HCT116 (cell line): ENCODE measurements at regions not wholly inside any gene's neighbourhood (a gene's known extent, or its start where the extent isn't known, plus 50 kb on each side); places are given as distances from the start of the nearest gene placed in this dataset.

ENCODE experiments used
- ATAC-seq: fragments of 200-7000 bp; cut with Tn5 transposase; 2 replicates; pipeline ENCODE4 v1.9.1; 2020; ENCODE audit warnings: mild to moderate bottlenecking, moderate library complexity
- BruUV-seq: library from RNA; stranded (reverse); fragments of 400-500 nt; replicated peaks from 2 replicates; lab custom pipeline; 2021; lab: Mats Ljungman, UMichigan
- CTCF ChIA-PET: fragments of 300-600 bp; sonication (Branson Sonifier 250); formaldehyde crosslinking; loops from one replicate; lab custom pipeline; 2021; ENCODE audit warnings: antibody characterized with exemption; lab: Charles Lee
- POLR2A ChIA-PET: fragments of 300-600, 350-600 bp; sonication (Branson Sonifier 250); formaldehyde crosslinking; loops from one replicate; lab custom pipeline; 2021; ENCODE audit warnings: antibody characterized with exemption; lab: Charles Lee
- RAD21 ChIA-PET, 2 experiments: fragments of 300-600 bp; sonication (Branson Sonifier 250); formaldehyde crosslinking; loops; one replicate each; lab custom pipeline; 2023; ENCODE audit warnings: low total read pairs in 2 of 2; ENCODE audit not compliant: uncharacterized antibody in 2 of 2, unreplicated experiment in 2 of 2, low non-redundant PET in 1 of 2; lab: Charles Lee
- DNase-seq: peaks from one replicate; pipeline ENCODE4 v3.0.0-alpha.2; 2010; ENCODE audit warnings: low read depth, low spot score
- H2AFZ ChIP-seq: fragments of 200-600 bp; shearing (Covaris generic), sonication (generic); 2 replicates; pipeline ENCODE4 v1.6.1; 2017; ENCODE audit warnings: low read depth, mixed run types, mixed read lengths, antibody characterized with exemption, low read length; ENCODE audit not compliant: poor library complexity, severe bottlenecking
- H3K27ac ChIP-seq: 2 replicates; pipeline ENCODE4 v1.5.1; 2012; ENCODE audit warnings: low read depth, low read length
- H3K27me3 ChIP-seq: fragments of 200-600 bp; sonication (generic); 2 replicates; pipeline ENCODE4 v1.6.1; 2016; ENCODE audit warnings: mixed run types, low read length, mixed read lengths; ENCODE audit not compliant: insufficient read depth
- H3K36me3 ChIP-seq, 2 experiments: fragments of 200-500 bp in 1 of 2; fragments of 200-600 bp in 1 of 2; sonication (Bioruptor generic) in 1 of 2; sonication (generic) in 1 of 2; 2 replicates each; pipeline versions ENCODE4 v1.5.1 to v1.6.1; 2014 to 2016; ENCODE audit warnings: low read length in 2 of 2, inconsistent platforms in 1 of 2, mixed read lengths in 1 of 2, mixed run types in 1 of 2; ENCODE audit not compliant: insufficient read depth in 2 of 2, control insufficient read depth in 1 of 2
- H3K4me1 ChIP-seq, 2 experiments: fragments of 200-600 bp in 1 of 2; sonication (generic) in 1 of 2; 2 replicates each; pipeline versions ENCODE4 v1.5.1 to v1.6.1; 2012 to 2017; ENCODE audit warnings: low read length in 2 of 2, inconsistent platforms in 1 of 2, mild to moderate bottlenecking in 1 of 2, mixed read lengths in 1 of 2, mixed run types in 1 of 2, moderate library complexity in 1 of 2; ENCODE audit not compliant: insufficient read depth in 2 of 2, control insufficient read depth in 1 of 2
- H3K4me2 ChIP-seq: fragments of 200-600 bp; sonication (generic); 2 replicates; pipeline ENCODE4 v1.6.1; 2017; ENCODE audit warnings: mixed run types, low read length, mixed read lengths
- H3K4me3 ChIP-seq, 2 experiments: fragments of 200-600 bp in 1 of 2; sonication (generic) in 1 of 2; replicated peaks in 1 of 2; 2 replicates each; pipeline ENCODE4 v1.5.1; 2011 to 2016; ENCODE audit warnings: low read length in 2 of 2, control low read depth in 1 of 2, low read depth in 1 of 2, mild to moderate bottlenecking in 1 of 2, mixed read lengths in 1 of 2, mixed run types in 1 of 2
- H3K79me2 ChIP-seq: fragments of 200-600 bp; sonication (generic); 2 replicates; pipeline ENCODE4 v1.6.1; 2017; ENCODE audit warnings: mild to moderate bottlenecking, mixed run types, low read length, moderate library complexity, mixed read lengths; ENCODE audit not compliant: insufficient read depth
- H3K9ac ChIP-seq: fragments of 200-600 bp; sonication (generic); 2 replicates; pipeline ENCODE4 v1.6.1; 2016; ENCODE audit warnings: low read length, mixed read lengths
- H3K9me2 ChIP-seq: fragments of 200-600 bp; sonication (generic), shearing (Covaris generic); 2 replicates; pipeline ENCODE4 v1.6.1; 2017; ENCODE audit warnings: mixed run types, mild to moderate bottlenecking, moderate library complexity; ENCODE audit not compliant: insufficient read depth
- H3K9me3 ChIP-seq, 2 experiments: fragments of 200-500 bp in 1 of 2; fragments of 200-600 bp in 1 of 2; sonication (Bioruptor generic) in 1 of 2; sonication (generic) in 1 of 2; 2 replicates each; pipeline ENCODE4 v1.6.1; 2014 to 2017; ENCODE audit warnings: low read length in 2 of 2, mixed read lengths in 2 of 2, inconsistent platforms in 1 of 2, low read depth in 1 of 2, mild to moderate bottlenecking in 1 of 2, mixed run types in 1 of 2, moderate library complexity in 1 of 2; ENCODE audit not compliant: control insufficient read depth in 1 of 2, insufficient read depth in 1 of 2
- H4K20me1 ChIP-seq: fragments of 200-600 bp; sonication (generic), shearing (Covaris generic); 2 replicates; pipeline ENCODE4 v1.6.1; 2017; ENCODE audit warnings: mixed run types, mild to moderate bottlenecking, moderate library complexity; ENCODE audit not compliant: insufficient read depth
- ATF3 ChIP-seq: IDR thresholded peaks from 2 replicates; pipeline ENCODE4 v1.6.1; 2012
- CBX3 ChIP-seq: IDR thresholded peaks from 2 replicates; pipeline ENCODE4 v1.6.1; 2012; ENCODE audit warnings: low read depth
- CEBPB ChIP-seq: IDR thresholded peaks from 2 replicates; pipeline ENCODE4 v1.6.1; 2012; ENCODE audit warnings: low read depth
- CTCF ChIP-seq, 3 experiments: fragments of 200-600 bp in 1 of 3; sonication (generic) in 1 of 3; IDR thresholded peaks in 2 of 3; conservative IDR thresholded peaks in 1 of 3; 2 replicates each; pipeline ENCODE4 v1.5.1; 2012 to 2017; ENCODE audit warnings: low read depth in 2 of 3, low read length in 2 of 3, antibody characterized with exemption in 1 of 3, borderline replicate concordance in 1 of 3, control low read depth in 1 of 3, mild to moderate bottlenecking in 1 of 3, mixed read lengths in 1 of 3, mixed run types in 1 of 3, moderate library complexity in 1 of 3; ENCODE audit not compliant: insufficient read depth in 1 of 3
- EGR1 ChIP-seq: IDR thresholded peaks from 2 replicates; pipeline ENCODE4 v1.6.1; 2012; ENCODE audit warnings: low read depth
- ELF1 ChIP-seq: IDR thresholded peaks from 2 replicates; pipeline ENCODE4 v1.6.1; 2012; ENCODE audit warnings: low read depth, borderline replicate concordance
- EZH2 ChIP-seq: fragments of 200-600 bp; sonication (generic); IDR thresholded peaks from 2 replicates; pipeline ENCODE4 v1.6.1; 2017; ENCODE audit warnings: antibody characterized with exemption, mixed run types
- EZH2phosphoT487 ChIP-seq: fragments of 200-600 bp; IDR thresholded peaks from 2 replicates; pipeline ENCODE4 v1.6.1; 2018; ENCODE audit warnings: antibody characterized with exemption, borderline replicate concordance
- FOSL1 ChIP-seq: IDR thresholded peaks from 2 replicates; pipeline ENCODE4 v1.6.1; 2012; ENCODE audit warnings: low read depth
- MAX ChIP-seq: IDR thresholded peaks from 2 replicates; pipeline ENCODE4 v1.6.1; 2012
- POLR2A ChIP-seq: IDR thresholded peaks from 2 replicates; pipeline ENCODE4 v1.7.0; 2011; ENCODE audit warnings: borderline replicate concordance; ENCODE audit not compliant: insufficient read depth, insufficient read length; ENCODE audit errors: extremely low read depth
- POLR2AphosphoS5 ChIP-seq: IDR thresholded peaks from 2 replicates; pipeline ENCODE4 v1.6.1; 2011; ENCODE audit warnings: mild to moderate bottlenecking, low read depth, low read length, moderate library complexity
- RAD21 ChIP-seq: IDR thresholded peaks from 2 replicates; pipeline ENCODE4 v1.6.1; 2012; ENCODE audit warnings: low read depth, mild to moderate bottlenecking
- SIN3A ChIP-seq: IDR thresholded peaks from 2 replicates; pipeline ENCODE4 v1.6.1; 2012; ENCODE audit warnings: low read depth
- SP1 ChIP-seq: IDR thresholded peaks from 2 replicates; pipeline ENCODE4 v1.6.1; 2012; ENCODE audit warnings: low read depth
- SRF ChIP-seq: IDR thresholded peaks from 2 replicates; pipeline ENCODE4 v1.6.1; 2012; ENCODE audit warnings: low read depth
- TCF7L2 ChIP-seq: IDR thresholded peaks from 2 replicates; pipeline ENCODE4 v1.7.0; 2011; ENCODE audit warnings: borderline replicate concordance, inconsistent platforms; ENCODE audit not compliant: insufficient read depth, insufficient read length; ENCODE audit errors: extremely low read depth
- YY1 ChIP-seq: IDR thresholded peaks from 2 replicates; pipeline ENCODE4 v1.6.1; 2011; ENCODE audit warnings: low read length, low read depth, moderate library complexity, mild to moderate bottlenecking; ENCODE audit not compliant: insufficient replicate concordance; ENCODE audit errors: extremely low read depth
- ZNF274 ChIP-seq: fragments of 200-500 bp; sonication (Bioruptor generic); IDR thresholded peaks from 2 replicates; pipeline ENCODE4 v1.6.1; 2014; ENCODE audit warnings: mild to moderate bottlenecking, low read depth, low read length, inconsistent platforms
- intact Hi-C: fragments of 100-400 bp; cut with micrococcal nuclease; formaldehyde crosslinking; loops from 2 replicates; pipeline ENCODE4 v1.10.0; 2022

GRCh38 chr2:16296331-16297250, 356.2 kb downstream of the MYCN start:
- POLR2A ChIA-PET = no interaction called here
- no peaks in the 10 kb centered on the region for H4K20me1 ChIP-seq
- CTCF ChIA-PET = no interaction called here
- no peaks in the 10 kb centered on the region for H3K36me3 ChIP-seq
- no peaks in the 10 kb centered on the region for H3K27me3 ChIP-seq
- no peak overlapping the region for H3K9ac ChIP-seq
- no peak overlapping the region for H3K27ac ChIP-seq
- no peak for DNase-seq
- H3K4me3 ChIP-seq = no peak overlapping the region
- no TSS peak for BruUV-seq
- H2AFZ ChIP-seq = no peak overlapping the region
- intact Hi-C loops = no loop called here
- RAD21 ChIA-PET = no interaction called here
- ATAC-seq = no peak
- H3K79me2 ChIP-seq = no peaks in the 10 kb centered on the region
- H3K9me2 ChIP-seq = no peaks in the 10 kb centered on the region
- H3K9me3 ChIP-seq = no peaks in the 10 kb centered on the region
- no peak overlapping the region for H3K4me2 ChIP-seq
- no peak for TF ChIP-seq EGR1
- no peak for TF ChIP-seq SP1
- no peak for TF ChIP-seq POLR2AphosphoS5
- no peak for TF ChIP-seq ATF3
- no peak for TF ChIP-seq FOSL1
- TF ChIP-seq POLR2A = no peak
- no peak for TF ChIP-seq TCF7L2
- TF ChIP-seq ZNF274 = no peak
- no peaks in the 10 kb centered on the region for H3K4me1 ChIP-seq

- CTCF ChIA-PET = no interaction called here
- no peak overlapping the region for H3K4me3 ChIP-seq
- intact Hi-C loops = no loop called here
- no peaks in the 10 kb centered on the region for H3K36me3 ChIP-seq
- H3K9me3 ChIP-seq = no peaks in the 10 kb centered on the region
- ATAC-seq (no peak), DNase-seq (no peak)
- BruUV-seq = no TSS peak
- H3K79me2 ChIP-seq = no peaks in the 10 kb centered on the region
- RAD21 ChIA-PET = no interaction called here
- no peak overlapping the region for H3K4me2 ChIP-seq
- no peak overlapping the region for H3K27ac ChIP-seq
- H4K20me1 ChIP-seq = no peaks in the 10 kb centered on the region
- POLR2A ChIA-PET = no interaction called here
- no peak overlapping the region for H2AFZ ChIP-seq
- H3K4me1 ChIP-seq = no peaks in the 10 kb centered on the region
- H3K9me2 ChIP-seq = no peaks in the 10 kb centered on the region
- no peaks in the 10 kb centered on the region for H3K27me3 ChIP-seq
- no peak overlapping the region for H3K9ac ChIP-seq
- no peak for TF ChIP-seq CTCF (IDR thresholded peaks at IDR 0.05 in 2 of 3, conservative IDR thresholded peaks at IDR 0.05 in 1 of 3; ENCODE audit: borderline replicate concordance in 1 of 3, insufficient read depth in 1 of 3, low read depth in 2 of 3, low read length in 2 of 3)
- no peak for TF ChIP-seq YY1
- no peak for TF ChIP-seq SRF
- no peak for TF ChIP-seq CEBPB
- no peak for TF ChIP-seq FOSL1
- TF ChIP-seq MAX = no peak
- no peak for TF ChIP-seq CBX3
- no peak for TF ChIP-seq EZH2phosphoT487
- TF ChIP-seq ATF3 = no peak
- TF ChIP-seq EGR1 = no peak
- TF ChIP-seq POLR2A = no peak
- no peak for TF ChIP-seq ZNF274
- no peak for TF ChIP-seq SP1
- no peak for TF ChIP-seq EZH2
- no peak for TF ChIP-seq RAD21
- no peak for TF ChIP-seq POLR2AphosphoS5
- TF ChIP-seq ELF1 = no peak
- TF ChIP-seq SIN3A = no peak
Measured at GRCh38 chr2:16296038-16296290, 355.6 kb downstream of the MYCN start.
